NCI-H446 treated with DMSO at 0.1 percent for 48 hours (cell line): ENCODE measurements at regions not wholly inside any gene's neighbourhood (a gene's known extent, or its start where the extent isn't known, plus 50 kb on each side); places are given as distances from the start of the nearest gene placed in this dataset.
A peak's percentile ranks its signal among the peaks of the same experiment; 100 is the strongest.

Experiments used
- DNase-seq: peaks from one replicate; lab custom pipeline; 2025; lab: John Stamatoyannopoulos, UW

DNA sequence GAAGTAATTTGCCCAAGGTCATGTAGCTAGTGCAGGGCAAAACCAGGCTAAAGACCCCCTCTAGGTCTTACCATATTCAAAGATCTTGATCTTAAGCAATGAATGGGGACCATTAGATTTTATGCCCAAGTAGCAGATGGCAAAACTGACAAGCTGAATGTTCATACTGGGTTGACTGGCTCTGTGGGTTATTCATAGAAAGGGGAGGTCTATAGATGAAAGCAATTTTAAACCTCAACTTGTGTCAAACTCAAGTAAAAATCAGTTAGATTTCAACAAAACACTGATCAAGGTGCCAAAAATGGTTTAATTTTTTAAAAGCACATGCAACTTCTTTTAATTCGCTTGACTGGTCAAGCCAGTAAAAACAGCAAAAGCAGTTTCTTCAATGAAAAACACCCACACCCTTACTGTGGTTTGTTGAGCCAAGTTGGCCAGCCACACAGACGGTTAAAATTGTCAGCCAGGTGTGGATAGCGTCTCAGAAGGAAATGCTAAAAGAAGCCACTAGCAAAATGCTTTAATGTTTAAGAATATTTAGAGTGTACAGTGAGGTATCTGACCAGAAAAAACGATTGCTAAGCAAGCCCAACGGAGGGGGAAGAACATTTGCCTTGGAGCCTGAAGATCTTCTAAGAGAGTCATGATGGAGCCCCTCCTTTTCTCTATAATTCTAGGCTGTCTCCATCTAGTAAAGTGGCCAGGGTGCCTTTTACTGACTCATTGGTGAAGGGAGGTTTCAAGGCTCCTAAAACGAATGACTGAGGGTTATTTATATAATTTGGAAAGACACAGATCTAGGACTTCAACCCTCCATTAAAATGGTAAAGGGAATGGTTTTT, 539.6 kb upstream of the CLINT1 start:
- no peak for DNase-seq

DNA sequence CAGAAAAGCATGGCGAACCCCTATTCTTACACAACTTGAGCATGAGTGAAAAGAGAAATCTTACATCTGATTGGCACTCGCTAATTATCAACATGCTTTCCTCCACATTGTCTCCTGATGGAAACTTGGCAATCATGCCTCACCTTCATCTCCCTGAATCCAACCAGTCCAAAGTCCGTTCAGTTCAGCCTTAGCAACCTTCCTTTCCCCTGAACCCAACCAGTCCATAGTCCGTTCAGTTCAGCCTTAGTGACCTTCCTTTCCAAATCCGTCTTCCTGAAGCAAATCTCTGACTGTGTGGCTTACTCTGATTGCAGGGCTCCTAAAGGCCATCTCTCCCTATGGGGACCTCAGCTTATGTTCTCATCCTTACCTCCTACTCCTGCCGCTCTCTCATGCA, 538.3 kb upstream of the CLINT1 start:
- DNase-seq, result no peak

DNA sequence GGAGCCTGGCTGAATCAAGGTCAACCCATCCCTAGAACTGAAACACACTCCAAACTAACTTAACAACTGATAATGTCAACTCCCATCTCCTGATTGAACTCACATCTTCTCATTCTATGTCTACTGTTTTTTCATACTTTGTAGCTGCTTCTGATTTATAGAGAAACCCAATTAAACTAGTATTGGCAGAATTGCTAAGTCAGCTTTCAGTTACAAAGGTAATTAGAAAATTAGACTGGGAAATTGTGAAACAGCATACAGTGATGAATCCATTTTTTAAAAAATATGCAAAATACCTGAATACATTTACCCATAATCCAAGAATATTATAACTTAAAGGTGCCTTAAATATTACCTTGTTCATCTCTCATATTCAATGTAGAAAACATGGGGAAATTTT, 535.2 kb upstream of the CLINT1 start:
- no peak for DNase-seq

DNA sequence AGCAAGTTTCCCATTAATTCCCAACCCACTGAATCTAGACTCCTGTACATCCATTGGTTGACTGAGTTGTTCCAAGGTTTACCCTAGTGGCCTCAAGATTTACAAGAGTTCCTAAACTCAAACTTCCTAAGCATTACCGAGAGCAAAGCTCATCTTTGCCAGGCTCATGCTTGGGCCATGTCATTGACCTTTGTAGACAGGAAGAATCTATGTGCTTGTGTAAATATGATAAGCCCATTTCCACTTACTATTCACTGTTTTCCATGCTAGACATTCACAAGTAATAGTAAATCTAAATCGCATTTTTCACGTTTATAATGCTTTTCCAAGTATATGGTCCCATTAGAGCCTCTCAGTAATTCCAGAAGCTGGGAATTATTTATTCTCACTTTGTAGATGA, 534.5 kb upstream of the CLINT1 start:
- DNase-seq, result no peak

DNA sequence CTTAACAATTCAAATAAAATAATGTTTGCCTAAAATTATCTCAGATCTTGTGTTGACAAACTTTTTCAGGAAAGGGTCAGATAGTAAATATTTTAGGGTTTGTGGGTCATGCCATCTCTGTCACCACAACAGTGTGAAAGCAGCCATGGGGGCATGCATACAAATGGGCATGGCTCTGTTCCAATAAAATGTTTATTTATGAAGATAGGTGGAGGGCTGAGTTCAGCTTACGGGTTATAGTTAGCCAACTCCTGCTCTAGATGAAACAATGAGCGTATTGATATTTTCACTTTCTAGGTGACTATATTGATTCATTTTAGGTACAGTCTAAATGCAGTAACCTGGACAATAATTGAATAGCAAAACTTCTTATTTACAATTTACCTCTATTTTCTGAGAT, 533.8 kb upstream of the CLINT1 start:
- no peak for DNase-seq

DNA sequence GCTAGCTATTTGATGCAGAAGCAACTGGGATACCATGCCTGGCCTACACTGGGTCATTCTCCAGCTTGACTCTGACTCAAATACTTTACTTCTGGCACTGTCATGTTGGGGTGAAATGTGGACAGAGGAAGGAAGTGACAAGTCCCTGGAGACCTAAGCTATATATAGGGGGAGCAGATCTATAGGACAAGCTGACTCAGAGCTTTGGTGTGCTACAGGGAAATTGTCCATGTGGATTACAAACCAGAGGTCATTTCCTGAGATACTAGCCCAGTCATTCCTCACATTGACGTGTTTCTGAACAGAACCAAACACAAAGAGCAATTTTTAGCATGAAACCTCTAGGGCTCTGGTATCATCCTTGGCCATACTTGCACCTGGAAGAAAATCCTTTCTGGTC, 531.6 kb upstream of the CLINT1 start:
- DNase-seq, result no peak

DNA sequence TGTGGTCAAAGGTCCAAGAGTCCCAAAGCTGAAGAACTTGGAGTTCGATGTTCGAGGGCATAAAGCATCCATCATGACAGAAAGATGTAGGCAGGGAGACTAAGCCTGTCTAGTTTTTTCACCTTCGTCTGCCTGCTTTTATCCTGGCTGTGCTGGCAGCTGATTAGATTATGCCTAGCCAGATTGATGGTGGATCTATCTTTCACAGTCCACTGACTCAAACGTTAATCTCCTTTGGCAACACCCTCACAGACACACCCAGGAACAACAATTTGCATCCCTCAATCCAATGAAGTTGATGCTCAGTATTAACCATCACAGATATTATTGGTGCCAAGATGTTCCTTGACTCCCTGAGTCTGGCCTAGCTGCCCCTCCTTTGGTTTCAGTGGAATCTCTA, 530.8 kb upstream of the CLINT1 start:
- DNase-seq, result no peak

DNA sequence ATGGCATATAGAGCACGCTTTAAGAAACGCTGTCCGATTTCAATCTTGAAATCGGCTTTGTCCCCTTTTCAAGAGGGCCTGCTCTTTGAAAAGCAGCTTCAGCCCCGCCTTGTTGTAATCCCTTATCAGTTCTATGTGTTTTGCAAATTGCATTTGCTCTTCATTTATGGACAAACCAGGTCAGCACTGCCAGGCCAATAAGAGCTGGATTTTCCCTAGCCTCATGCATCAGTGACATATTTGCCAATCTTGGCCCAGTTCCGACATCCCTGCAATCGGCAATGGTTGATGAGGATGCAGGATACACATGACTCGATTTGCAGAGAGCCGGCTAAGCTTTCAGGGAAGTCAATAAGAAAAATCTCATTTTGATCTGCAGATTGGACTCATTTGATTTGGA, 529.1 kb upstream of the CLINT1 start:
- no peak for DNase-seq

DNA sequence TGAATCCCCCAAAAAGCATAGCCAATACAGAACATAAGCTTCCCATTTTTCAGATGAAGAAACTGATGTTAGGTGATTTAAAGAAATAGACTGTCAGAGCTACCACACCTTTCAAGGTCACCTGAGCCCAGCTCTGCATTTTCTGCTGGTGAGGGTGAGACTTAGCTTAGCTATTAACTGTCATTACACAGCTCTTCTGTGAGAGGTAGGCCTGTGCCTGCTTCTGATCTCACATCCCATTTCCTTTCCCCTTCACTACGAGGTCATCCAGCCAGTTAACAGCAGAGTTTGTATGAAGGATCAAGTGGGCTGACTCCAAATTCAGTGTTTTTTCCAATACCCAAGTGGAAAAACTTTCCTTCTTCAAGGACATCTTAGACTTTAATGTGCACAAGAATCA, 528.6 kb upstream of the CLINT1 start:
- no peak for DNase-seq

DNA sequence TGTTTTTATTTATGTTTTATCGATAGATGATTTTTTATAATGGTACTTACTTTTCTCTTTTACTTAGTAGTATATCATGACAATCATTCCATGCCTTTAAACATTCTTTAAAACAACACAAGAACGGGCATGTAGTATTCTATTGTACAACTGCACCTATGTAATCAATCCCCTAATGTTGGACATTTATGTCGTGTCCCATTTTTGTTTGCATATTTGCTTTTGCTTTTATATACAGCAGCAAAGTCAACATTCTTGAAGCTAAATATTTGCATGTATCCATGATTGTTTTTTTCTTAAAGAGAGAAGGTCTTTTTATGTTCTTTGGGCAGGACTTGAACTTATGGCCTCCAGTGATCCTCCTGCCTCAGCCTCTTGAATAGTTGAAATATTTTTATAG, 527.0 kb upstream of the CLINT1 start:
- DNase-seq, result no peak

DNA sequence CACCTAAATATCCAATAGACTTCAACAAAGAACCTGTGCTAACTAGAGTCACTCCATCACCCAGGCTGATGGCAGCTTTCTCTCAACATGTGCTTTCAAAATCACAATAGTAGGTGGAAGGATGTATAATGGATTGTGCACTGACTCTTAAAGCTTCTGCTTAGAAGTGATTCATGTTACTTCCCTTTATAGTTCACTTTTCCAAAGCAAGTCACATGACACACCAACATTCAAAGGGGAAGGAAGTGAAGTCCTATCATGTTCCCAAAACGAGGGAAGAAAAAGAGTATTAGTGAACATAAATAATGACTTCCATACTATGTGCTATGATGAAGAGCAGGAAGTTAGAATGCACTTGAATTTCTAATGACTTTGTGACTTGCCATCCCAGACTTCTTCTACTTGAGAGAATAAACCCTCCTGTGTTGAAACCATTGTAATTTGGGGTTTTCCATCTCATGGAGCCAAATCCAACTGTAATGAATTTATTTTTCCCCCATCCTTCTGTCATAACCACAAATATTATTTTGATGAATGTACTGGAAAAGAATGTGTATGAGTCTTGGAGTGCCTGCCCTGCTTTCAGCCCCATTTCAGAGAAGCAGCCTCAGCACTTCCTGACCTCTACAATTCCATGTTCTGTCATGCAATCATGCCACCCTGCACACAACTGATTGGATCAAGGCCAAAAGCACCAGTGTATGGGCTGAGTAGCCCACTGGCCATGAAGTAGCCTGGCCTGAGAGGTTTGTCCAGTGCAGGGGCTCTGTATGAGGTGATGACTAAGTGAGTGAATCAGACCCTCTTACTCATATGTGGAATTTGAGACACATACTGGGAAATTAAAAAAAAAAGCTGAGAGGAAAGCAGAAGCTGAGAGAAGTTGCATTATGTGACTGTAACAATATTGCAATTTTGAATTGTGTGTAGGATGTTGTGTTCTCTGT, 525.9 kb upstream of the CLINT1 start:
- DNase-seq, result no peak

DNA sequence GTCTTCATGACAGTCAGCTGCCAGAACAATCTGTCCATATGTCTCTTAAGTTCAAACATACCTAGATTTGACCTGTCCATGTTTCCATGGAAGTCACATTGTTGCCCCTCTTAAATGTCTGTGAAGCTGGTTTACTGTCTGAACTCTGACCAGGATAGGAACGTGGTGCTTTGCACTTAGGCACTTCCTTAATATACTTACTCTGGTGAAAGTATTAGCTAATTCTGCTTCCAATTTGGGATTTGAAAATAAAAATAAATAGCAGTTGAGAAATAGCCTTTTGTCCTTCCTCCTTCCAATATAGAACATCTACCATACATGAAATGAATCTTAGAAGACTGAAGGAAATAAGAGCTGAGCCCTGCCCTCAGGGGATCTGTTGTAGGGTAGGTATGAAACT, 524.5 kb upstream of the CLINT1 start:
- no peak for DNase-seq

DNA sequence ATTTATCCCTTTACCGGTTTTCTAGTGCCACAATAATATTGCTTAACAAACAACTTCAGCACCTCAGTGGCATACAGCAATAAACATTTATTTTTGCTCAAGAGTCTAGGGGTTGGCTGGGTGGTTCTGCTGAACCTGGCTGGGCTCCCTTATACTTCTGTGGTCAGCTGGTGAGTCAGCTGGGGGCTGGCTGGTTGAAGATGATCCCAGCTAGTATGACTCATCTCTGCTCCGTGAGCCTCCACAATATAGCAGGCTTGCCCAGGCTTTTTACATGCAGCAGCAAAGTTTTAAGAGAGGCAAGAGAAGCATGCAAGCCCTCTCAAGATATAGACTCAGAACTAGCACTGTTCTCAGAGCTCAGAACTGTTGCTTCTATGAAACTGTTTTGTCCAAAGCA, 523.5 kb upstream of the CLINT1 start:
- DNase-seq, result peak; percentile 61

DNA sequence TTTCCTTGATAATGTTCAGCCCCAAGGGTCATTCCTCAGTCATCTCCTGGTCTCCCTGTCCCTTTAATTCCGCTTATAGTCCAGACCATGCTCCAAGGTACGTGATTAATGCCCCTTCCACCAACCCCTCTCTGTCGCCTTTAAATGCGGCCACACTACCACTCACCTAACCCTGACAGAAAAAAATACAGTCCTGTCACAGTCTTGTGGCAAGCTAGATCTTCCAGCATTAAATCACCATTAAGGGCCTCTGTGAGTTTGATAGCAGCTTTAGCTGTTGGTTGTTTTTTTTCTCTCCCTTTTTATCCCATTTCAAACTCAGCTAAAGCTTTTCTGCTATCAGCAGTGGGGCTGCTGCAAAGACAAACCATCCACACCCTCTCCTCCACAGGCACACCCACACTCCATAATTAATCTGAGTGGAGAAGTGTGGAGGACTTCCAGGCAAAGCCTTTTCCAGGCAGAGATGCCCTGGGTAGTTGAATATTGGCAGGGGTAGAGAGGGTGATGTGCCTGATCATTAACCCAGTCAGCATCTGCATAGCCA, 522.7 kb upstream of the CLINT1 start:
- no peak for DNase-seq

DNA sequence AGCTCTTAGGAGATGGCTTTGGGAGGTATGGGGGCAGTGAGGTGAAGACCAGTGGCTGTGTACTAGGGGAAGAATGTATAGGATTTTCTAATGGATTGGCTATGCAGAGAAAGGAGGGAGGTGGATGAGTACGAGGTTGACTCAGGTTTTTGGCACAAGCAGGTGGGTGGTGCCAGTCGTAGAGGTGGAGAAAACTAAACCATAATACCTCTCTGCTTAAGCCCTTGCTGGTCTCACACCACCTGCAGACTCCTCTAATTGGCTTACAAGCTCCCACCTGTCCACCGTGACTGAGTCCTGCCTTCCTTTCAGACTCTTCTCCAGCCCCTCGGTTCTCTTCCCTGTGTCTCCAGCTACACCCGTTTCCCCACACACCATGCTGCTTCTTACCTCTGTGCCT, 521.7 kb upstream of the CLINT1 start:
- DNase-seq, result no peak

DNA sequence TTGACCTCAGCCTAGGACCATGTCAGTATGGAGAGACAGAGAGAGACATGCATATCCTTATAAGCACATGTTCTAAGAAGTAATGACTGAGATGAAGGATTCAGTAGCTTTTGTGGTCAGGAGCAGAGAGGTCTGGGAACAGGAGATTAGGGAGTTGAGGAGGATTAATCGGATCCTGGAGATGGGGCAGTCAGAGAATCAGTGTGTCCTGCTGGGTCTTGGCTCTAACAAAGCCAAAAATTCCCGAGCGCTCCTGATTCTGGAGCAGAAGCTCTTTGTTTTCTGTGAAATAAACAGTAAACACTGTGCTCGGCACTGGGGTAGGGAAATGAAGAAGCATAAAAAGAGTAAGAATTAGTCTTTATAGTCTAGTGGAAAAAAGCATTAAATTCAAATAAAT, 520.0 kb upstream of the CLINT1 start:
- DNase-seq, result no peak

DNA sequence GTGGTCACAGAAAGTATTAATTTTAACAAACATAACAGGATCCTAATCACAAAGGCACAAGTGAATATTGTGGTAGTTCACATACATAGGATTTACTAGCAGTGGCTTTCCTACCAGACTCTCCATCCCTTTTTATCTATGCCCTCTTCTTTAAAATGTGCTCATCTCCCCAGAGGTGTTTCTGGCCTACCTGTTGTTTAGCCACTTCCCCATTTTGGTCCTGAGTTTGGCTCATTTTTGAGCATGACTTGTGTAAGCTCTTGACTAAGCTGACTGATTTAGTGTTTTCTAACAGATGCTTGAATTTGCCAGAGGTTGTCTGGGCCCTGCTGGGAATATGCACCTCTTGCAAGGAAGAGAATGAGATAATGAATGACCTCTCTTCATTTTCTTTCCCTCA, 517.7 kb upstream of the CLINT1 start:
- no peak for DNase-seq

DNA sequence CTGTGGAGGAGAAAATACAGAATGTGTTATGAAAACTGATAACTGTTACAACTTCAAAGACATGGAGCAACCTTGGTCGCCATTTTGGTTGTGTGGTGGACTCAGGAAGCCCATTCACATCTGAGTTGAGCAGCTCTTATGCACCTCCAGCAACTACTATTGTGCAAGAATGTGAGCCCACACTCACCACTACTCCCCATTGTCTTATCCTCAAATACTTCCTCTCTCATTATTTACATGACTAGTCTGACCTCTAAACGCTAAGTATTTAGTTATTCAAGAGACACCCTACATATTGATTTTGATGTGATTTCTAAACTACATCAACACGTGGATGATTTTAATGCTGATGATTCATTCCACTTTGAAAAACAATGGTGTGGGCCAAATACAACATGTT, 516.6 kb upstream of the CLINT1 start:
- DNase-seq, result no peak

DNA sequence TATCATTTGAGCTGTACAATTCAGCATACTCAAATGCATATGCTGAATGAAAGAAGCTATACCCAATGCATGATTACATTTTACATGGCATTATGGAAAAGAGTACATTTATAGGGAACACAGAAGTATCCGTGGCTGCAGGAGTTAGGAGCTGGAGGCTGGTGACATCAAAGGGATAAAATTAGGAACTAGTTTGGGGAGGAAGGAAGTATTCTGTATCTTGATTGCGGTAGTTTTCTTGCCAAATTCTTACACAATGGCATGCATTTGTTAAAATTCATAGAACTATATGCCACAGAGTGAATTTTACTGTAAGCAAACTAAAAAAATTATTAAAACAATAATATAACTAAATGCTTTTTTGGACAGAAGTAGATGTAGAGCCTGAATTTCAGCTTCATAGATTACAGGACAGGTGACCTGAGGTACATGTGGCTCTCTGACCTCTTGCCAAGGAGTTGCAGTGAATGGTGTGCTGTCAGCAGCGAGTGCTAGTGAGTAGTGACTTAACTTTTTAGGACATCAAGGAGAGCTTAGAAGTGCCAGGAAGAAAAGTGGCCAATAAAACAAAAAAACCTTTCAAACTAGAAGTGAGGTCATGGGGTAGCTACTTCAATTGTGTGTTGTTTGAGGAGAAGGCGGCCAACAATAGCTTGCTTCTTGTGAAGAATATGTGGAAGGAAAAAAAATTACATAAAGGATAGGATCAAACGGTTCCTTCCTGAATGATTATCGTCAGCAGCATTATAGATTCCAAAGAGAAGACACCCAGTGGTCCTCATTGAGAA, 514.9 kb upstream of the CLINT1 start:
- DNase-seq, result no peak

DNA sequence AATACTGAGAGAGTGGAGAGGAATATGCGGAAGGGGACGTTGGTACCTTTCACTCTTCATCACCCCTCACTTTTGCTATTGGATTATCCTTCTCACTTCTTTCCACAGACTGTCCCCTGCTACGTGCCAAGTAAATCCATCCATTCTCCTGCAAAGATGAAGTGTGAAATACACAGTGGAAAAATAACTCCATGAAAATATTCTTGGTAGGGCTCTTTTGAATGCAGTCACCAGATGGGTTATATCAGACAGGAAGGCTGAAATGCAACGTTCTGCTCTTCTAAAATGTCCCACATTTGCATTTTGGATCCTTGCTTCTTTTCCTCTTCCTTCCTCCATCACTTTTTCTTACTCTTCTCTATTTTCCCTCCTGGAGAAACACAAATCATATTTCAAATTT, 510.3 kb upstream of the CLINT1 start:
- DNase-seq, result no peak

DNA sequence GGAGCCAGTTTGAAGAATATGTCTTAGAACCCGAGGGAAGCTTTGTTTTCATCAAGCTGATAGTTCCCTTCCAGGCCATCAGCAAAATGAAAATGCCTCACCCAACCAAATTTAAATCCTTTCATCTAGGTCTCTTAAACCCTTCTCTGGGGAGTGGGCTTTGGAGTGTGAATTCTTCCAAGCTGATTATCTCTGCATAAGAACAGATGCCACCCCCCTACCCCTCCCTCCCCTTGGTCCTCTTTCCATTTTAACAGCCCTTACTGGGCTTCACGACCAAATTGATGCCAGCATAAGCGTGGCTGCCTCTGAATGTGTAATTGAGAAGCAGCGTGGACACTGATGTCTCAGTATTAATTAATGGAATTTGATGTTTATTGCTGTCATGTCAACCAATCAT, 509.7 kb upstream of the CLINT1 start:
- no peak for DNase-seq

DNA sequence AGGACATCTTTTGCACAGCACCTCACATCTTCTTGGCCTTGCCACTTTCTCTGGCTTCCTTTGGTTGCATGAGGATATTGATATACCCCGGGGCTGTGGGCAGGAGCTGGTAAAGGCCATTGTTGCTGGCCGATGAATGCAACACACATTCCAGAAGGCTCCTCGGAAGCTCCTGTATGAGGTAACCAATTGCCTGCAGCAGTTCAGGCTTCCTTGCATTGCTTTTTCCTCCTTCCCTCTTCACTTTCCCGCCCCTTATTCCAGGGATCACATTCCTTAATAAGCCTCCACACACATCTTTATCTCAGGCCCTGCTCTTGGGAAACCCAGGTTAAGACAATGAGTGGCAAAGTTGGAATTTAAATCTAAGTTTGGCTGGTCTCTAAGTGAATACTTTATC, 505.4 kb upstream of the CLINT1 start:
- DNase-seq, result no peak
